ENCODE measurements at regions not wholly inside any gene's neighbourhood (a gene's known extent, or its start where the extent isn't known, plus 50 kb on each side); places are given as distances from the start of the nearest gene placed in this dataset.

DNA sequence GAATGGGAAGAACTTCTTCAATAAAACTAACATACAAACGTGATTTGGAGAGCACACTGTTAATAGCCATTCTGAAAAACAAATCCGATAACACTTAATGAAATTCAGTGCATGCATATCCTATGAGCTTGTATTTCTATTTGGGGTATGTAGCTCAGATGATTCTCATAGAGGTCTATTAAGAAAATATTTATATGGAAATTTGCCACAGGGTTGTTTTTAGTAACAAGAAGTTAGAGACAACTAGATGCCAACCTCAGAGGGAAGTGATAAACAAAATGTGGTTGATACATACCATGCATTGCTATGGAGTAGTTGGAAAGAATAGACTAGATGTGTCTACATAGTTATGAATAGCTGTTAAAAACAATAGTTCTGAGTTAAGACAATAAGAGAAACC is 395.8 kb upstream of the MAGEB18 start (continued):
- TF ChIP-seq ZBTB33 (IDR thresholded peaks at IDR 0.05) (no peak), JUNB (IDR thresholded peaks at IDR 0.05) (no peak), FOS (IDR thresholded peaks at IDR 0.05; ENCODE audit: borderline replicate concordance, extremely low read depth, insufficient read length) (no peak), RCOR1 (conservative IDR thresholded peaks at IDR 0.05; ENCODE audit: low read depth, low read length) (no peak)

DNA sequence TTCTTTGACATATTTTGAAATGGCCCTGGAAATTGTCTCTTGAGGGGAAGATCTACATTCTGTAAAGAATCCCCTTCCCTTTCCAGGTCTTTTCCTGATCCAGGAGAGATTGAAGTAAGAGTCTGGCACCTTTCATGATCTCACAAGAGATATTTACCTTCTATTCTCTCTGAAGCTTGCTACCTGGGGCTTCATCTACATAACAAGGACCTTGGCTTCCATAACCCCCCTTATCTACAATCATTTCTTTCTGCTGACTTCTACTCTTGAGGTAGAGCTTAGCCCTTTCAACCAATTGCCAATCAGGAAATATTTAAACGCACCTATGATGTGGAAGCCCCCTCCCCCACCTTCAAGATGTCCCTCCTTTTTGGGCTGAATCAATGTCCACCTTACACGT is 383.7 kb upstream of the MAGEB18 start:
- DNase-seq (ENCODE audit: low read depth, low spot score) (no peak), ATAC-seq (no peak), FAIRE-seq (no peak)
- TF ChIP-seq NFYA (IDR thresholded peaks at IDR 0.05; ENCODE audit: borderline replicate concordance, low read depth, low read length) (no peak), E4F1 (IDR thresholded peaks at IDR 0.05; ENCODE audit: borderline replicate concordance, partially characterized antibody) (no peak)
- BruUV-seq (replicated peaks), result no TSS peak
- H4K20me1 ChIP-seq (ENCODE audit: control insufficient read depth, insufficient read depth), result no peaks in the 10 kb centered on the region
- 0% methylated on average over 2 of the region's 2 CpGs for WGBS (ENCODE audit: insufficient coverage, insufficient replicate concordance, low lambda C conversion rate, missing lambda C conversion rate)
- no peaks in the 10 kb centered on the region for H3K79me2 ChIP-seq (ENCODE audit: control insufficient read depth, insufficient read depth, low read length)
- no peak overlapping the region for H3K4me2 ChIP-seq (ENCODE audit: control insufficient read depth, insufficient read depth)
- no peaks in the 10 kb centered on the region for H3K36me3 ChIP-seq (ENCODE audit: control insufficient read depth in 2 of 2, insufficient read depth in 2 of 2, low read length in 1 of 2)
- H3K9ac ChIP-seq (ENCODE audit: control insufficient read depth, insufficient read depth, low read length), result no peak overlapping the region
- no peak overlapping the region for H2AFZ ChIP-seq (ENCODE audit: control insufficient read depth, low read depth, low read length)
- H3K4me1 ChIP-seq (ENCODE audit: control insufficient read depth, insufficient read depth, low read length), result no peaks in the 10 kb centered on the region
- no peaks in the 10 kb centered on the region for H3K27me3 ChIP-seq (replicated peaks in 1 of 2; ENCODE audit: control insufficient read depth in 2 of 2, insufficient read depth in 2 of 2, low read length in 1 of 2)
- ChIA-PET CTCF (no interaction called here), RAD21 (ENCODE audit: unreplicated experiment) (no interaction called here), SMC1A (ENCODE audit: uncharacterized antibody, unreplicated experiment) (no interaction called here), POLR2A (no interaction called here)
- H3K9me3 ChIP-seq (replicated peaks; ENCODE audit: control insufficient read depth, insufficient read depth, low read length), result no peaks in the 10 kb centered on the region
- intact Hi-C loops (cut with micrococcal nuclease; ENCODE audit: unreplicated experiment), result no loop called here
- in situ Hi-C loops (cut with MboI), result no loop called here
- H3K4me3 ChIP-seq, result no peak overlapping the region
- no peak overlapping the region for H3K27ac ChIP-seq (ENCODE audit: control insufficient read depth, insufficient read depth)
